Neural cell (in vitro differentiated cells): ENCODE measurements at regions not wholly inside any gene's neighbourhood (a gene's known extent, or its start where the extent isn't known, plus 50 kb on each side); places are given as distances from the start of the nearest gene placed in this dataset.

Experiments used
- CTCF ChIP-seq: fragments of 450-650 bp; IDR thresholded peaks from 2 replicates; pipeline ENCODE4 v1.5.1; 2014; ENCODE audit warnings: antibody characterized with exemption, mild to moderate bottlenecking, moderate library complexity; ENCODE audit not compliant: poor library complexity, severe bottlenecking
- EP300 ChIP-seq: fragments of 450-650 bp; conservative IDR thresholded peaks from 2 replicates; pipeline ENCODE4 v1.6.1; 2014; ENCODE audit warnings: antibody characterized with exemption, mild to moderate bottlenecking, moderate library complexity; ENCODE audit not compliant: poor library complexity, severe bottlenecking
- EZH2 ChIP-seq: fragments of 200-600, 300-800 bp; shearing (Covaris generic), sonication (generic); IDR thresholded peaks from 2 replicates; pipeline ENCODE4 v1.6.1; 2014; ENCODE audit warnings: antibody characterized with exemption, low read length, borderline replicate concordance, mild to moderate bottlenecking; ENCODE audit not compliant: insufficient read depth, poor library complexity, severe bottlenecking
- POLR2AphosphoS5 ChIP-seq: IDR thresholded peaks from 2 replicates; pipeline ENCODE4 v1.6.1; 2012
- RAD21 ChIP-seq: fragments of 450-650 bp; conservative IDR thresholded peaks from 2 replicates; pipeline ENCODE4 v1.6.1; 2014; ENCODE audit warnings: antibody characterized with exemption, mild to moderate bottlenecking, moderate library complexity
- SMC3 ChIP-seq: fragments of 450-650 bp; conservative IDR thresholded peaks from 2 replicates; pipeline ENCODE4 v1.6.1; 2014; ENCODE audit warnings: antibody characterized with exemption, mild to moderate bottlenecking, moderate library complexity; ENCODE audit not compliant: poor library complexity
- TAF1 ChIP-seq: IDR thresholded peaks from 2 replicates; pipeline ENCODE4 v1.6.1; 2012; ENCODE audit warnings: low read depth

DNA sequence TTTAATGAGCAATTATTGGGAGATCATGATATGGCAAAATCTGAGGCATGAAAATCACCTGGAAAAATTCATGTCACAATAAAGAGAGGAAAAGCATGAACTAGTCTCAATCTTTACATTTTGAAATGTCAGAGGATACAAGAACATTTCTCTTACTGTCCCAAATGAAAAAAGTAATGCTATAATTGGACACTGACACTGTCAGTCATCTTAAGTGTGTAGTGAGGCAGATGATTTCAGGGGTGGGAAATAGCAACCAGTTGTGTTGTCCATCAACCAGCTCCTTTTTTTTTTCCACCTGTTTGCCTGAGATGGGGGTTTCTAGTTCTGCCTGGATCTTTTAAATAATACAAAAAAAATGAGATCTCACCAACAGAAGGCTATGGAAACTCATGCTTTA lies 646.2 kb downstream of the KCNT2 start:
- peak; percentile 17 for TF ChIP-seq POLR2AphosphoS5
- no peak for TF ChIP-seq SMC3
- TF ChIP-seq EZH2 = no peak
- TF ChIP-seq CTCF = no peak
- TF ChIP-seq TAF1 = no peak
- TF ChIP-seq RAD21 = no peak
- TF ChIP-seq EP300 = no peak
